ENCODE measurements at regions not wholly inside any gene's neighbourhood (a gene's known extent, or its start where the extent isn't known, plus 50 kb on each side); places are given as distances from the start of the nearest gene placed in this dataset.

- Histone ChIP-seq H3K9ac (ENCODE audit: low read depth in 1 of 2, low read length in 2 of 2) (no peak overlapping the region), H3K4me1 (ENCODE audit: control insufficient read depth in 4 of 4, insufficient read depth in 4 of 4, low read length in 3 of 4) (no peaks in the 10 kb centered on the region), H3K4me3 (ENCODE audit: low read depth in 1 of 3, low read length in 3 of 3) (no peak overlapping the region), H3K27ac (ENCODE audit: low read depth in 1 of 2, low read length in 2 of 2) (no peak overlapping the region), H3K27me3 (ENCODE audit: control insufficient read depth in 4 of 4, insufficient read depth in 4 of 4, low read length in 3 of 4) (no peaks in the 10 kb centered on the region), H3K36me3 (ENCODE audit: control insufficient read depth in 4 of 4, insufficient read depth in 3 of 4, low read depth in 1 of 4, low read length in 3 of 4) (no peaks in the 10 kb centered on the region), H3K9me3 (ENCODE audit: control insufficient read depth in 4 of 4, low read length in 3 of 4) (no peaks in the 10 kb centered on the region)
- WGBS: 68% methylated on average over 8 of the region's 8 CpGs
- TF ChIP-seq NR2F2 (IDR thresholded peaks at IDR 0.05): no peak
- TF ChIP-seq YY1 (IDR thresholded peaks at IDR 0.05): no peak
- TF ChIP-seq CTCF (IDR thresholded peaks at IDR 0.05; ENCODE audit: low read depth, low read length, missing input control): no peak
- no peak for TF ChIP-seq EGR1 (IDR thresholded peaks at IDR 0.05; ENCODE audit: low read depth in 2 of 2)
- no peak for TF ChIP-seq ZBTB33 (IDR thresholded peaks at IDR 0.05)
- no peak for TF ChIP-seq TAF1 (conservative IDR thresholded peaks at IDR 0.05)
- no peak for TF ChIP-seq HNF4A (conservative IDR thresholded peaks at IDR 0.05)
- TF ChIP-seq RXRA (IDR thresholded peaks at IDR 0.05): no peak
- no peak for TF ChIP-seq ATF3 (IDR thresholded peaks at IDR 0.05)
- TF ChIP-seq MAX (IDR thresholded peaks at IDR 0.05): no peak
- no peak for TF ChIP-seq GABPA (IDR thresholded peaks at IDR 0.05 in 1 of 2, conservative IDR thresholded peaks at IDR 0.05 in 1 of 2)
- no peak for TF ChIP-seq SP1 (IDR thresholded peaks at IDR 0.05)
- TF ChIP-seq JUND (IDR thresholded peaks at IDR 0.05): no peak
- DNase-seq (ENCODE audit: low spot score): no peak
Measured at GRCh38 chr12:67540920-67541624, 107.5 kb upstream of the DYRK2 start.

- H3K4me3 ChIP-seq (ENCODE audit: low read depth in 1 of 3, low read length in 3 of 3): no peak overlapping the region
- no peaks in the 10 kb centered on the region for H3K4me1 ChIP-seq (ENCODE audit: control insufficient read depth in 4 of 4, insufficient read depth in 4 of 4, low read length in 3 of 4)
- no peaks in the 10 kb centered on the region for H3K27me3 ChIP-seq (ENCODE audit: control insufficient read depth in 4 of 4, insufficient read depth in 4 of 4, low read length in 3 of 4)
- H3K9ac ChIP-seq (ENCODE audit: low read depth in 1 of 2, low read length in 2 of 2): no peak overlapping the region
- no peak for DNase-seq (ENCODE audit: low spot score)
- 79% methylated on average over 3 of the region's 3 CpGs for WGBS
- H3K9me3 ChIP-seq (ENCODE audit: control insufficient read depth in 4 of 4, low read length in 3 of 4): no peaks in the 10 kb centered on the region
- H3K27ac ChIP-seq (ENCODE audit: low read depth in 1 of 2, low read length in 2 of 2): no peak overlapping the region
- H3K36me3 ChIP-seq (ENCODE audit: control insufficient read depth in 4 of 4, insufficient read depth in 3 of 4, low read depth in 1 of 4, low read length in 3 of 4): no peaks in the 10 kb centered on the region
- TF ChIP-seq NR2F2 (IDR thresholded peaks at IDR 0.05): no peak
- TF ChIP-seq FOXA1 (IDR thresholded peaks at IDR 0.05): no peak
- TF ChIP-seq RXRA (IDR thresholded peaks at IDR 0.05): no peak
Measured at GRCh38 chr12:67541625-67541991, 106.9 kb upstream of the DYRK2 start.
